Hematopoietic multipotent progenitor cell treated with erythropoietin and hydrocortisone succinate and interleukin-3 and kit ligand, for 4 days (in vitro differentiated cells): ENCODE measurements at regions not wholly inside any gene's neighbourhood (a gene's known extent, or its start where the extent isn't known, plus 50 kb on each side); places are given as distances from the start of the nearest gene placed in this dataset.
A peak's percentile ranks its signal among the peaks of the same experiment; 100 is the strongest.
"Not testable (repeated sequence)": the region's sequence is repeated elsewhere in the genome, so short reads cannot be mapped to it uniquely, and the experiment has no call there.

Experiments
- DNase-seq: peaks from one replicate; pipeline ENCODE4 v3.0.0-alpha.2; 2015

- no peak for DNase-seq
These were observed 50.4 kb upstream of the CACUL1 start for GRCh38 chr10:118805146-118805545.

GRCh38 chr10:118807512-118808305 lies 52.9 kb upstream of the CACUL1 start:
- no peak for DNase-seq

- DNase-seq: no peak
These were observed 54.0 kb upstream of the CACUL1 start for GRCh38 chr10:118808601-118809356.

- DNase-seq: no peak
These were observed 54.8 kb upstream of the CACUL1 start for GRCh38 chr10:118809357-118810220.

GRCh38 chr10:118810796-118811505 lies 56.2 kb upstream of the CACUL1 start:
- DNase-seq: no peak

GRCh38 chr10:118811675-118812392 lies 57.1 kb upstream of the CACUL1 start:
- DNase-seq: no peak

- no peak for DNase-seq
These were observed 57.6 kb upstream of the CACUL1 start for GRCh38 chr10:118812393-118812740.

- DNase-seq: not testable (repeated sequence)
These were observed 58.2 kb upstream of the CACUL1 start for GRCh38 chr10:118813001-118813400.

GRCh38 chr10:118816471-118817168 lies 61.9 kb upstream of the CACUL1 start:
- no peak for DNase-seq

- no peak for DNase-seq
These were observed 62.7 kb upstream of the CACUL1 start for GRCh38 chr10:118817328-118818068.

- DNase-seq: no peak
These were observed 64.0 kb upstream of the CACUL1 start for GRCh38 chr10:118818621-118819221.

- no peak for DNase-seq
These were observed 65.8 kb upstream of the CACUL1 start for GRCh38 chr10:118820326-118821116.

GRCh38 chr10:118823256-118823907 lies 68.6 kb upstream of the CACUL1 start:
- DNase-seq: no peak

GRCh38 chr10:118827053-118827452 lies 72.3 kb upstream of the CACUL1 start:
- no peak for DNase-seq

GRCh38 chr10:118827466-118828155 lies 72.8 kb upstream of the CACUL1 start:
- DNase-seq: peak; percentile 10

- DNase-seq: peak; percentile 36
These were observed 77.5 kb upstream of the CACUL1 start for GRCh38 chr10:118832241-118832651.

GRCh38 chr10:118834370-118834769 lies 79.6 kb upstream of the CACUL1 start:
- DNase-seq: not testable (repeated sequence)
